Right ventricle myocardium inferior (tissue), 1 donor: ENCODE measurements at regions not wholly inside any gene's neighbourhood (a gene's known extent, or its start where the extent isn't known, plus 50 kb on each side); places are given as distances from the start of the nearest gene placed in this dataset. TPM values are rescaled to one million over a fixed set of nuclear protein-coding genes. Genes with fewer than 3 reads are reported as not detected.
A peak's percentile ranks its signal among the peaks of the same experiment; 100 is the strongest.

ENCODE experiments used
- ATAC-seq: fragments of 200-7000 bp; cut with Tn5 transposase; one replicate; pipeline ENCODE4 v1.9.1; 2020; ENCODE audit warnings: mild to moderate bottlenecking, moderate library complexity
- DNase-seq: peaks from one replicate; pipeline ENCODE4 v3.0.0; 2021; ENCODE audit errors: missing footprints
- intact Hi-C: fragments of 100-400 bp; cut with DNase I; formaldehyde crosslinking; loops from one replicate; pipeline ENCODE4 v1.11.0; 2022
- microRNA-seq: library from miRNA; unstranded; fragments of <30 nt; microRNA quantifications from one replicate; pipeline ENCODE4 v1.2.0, GENCODE V29; 2020
- donor health status: DM: no; HTN: yes; CAD: no; lungs with severe emphysema.

DNA sequence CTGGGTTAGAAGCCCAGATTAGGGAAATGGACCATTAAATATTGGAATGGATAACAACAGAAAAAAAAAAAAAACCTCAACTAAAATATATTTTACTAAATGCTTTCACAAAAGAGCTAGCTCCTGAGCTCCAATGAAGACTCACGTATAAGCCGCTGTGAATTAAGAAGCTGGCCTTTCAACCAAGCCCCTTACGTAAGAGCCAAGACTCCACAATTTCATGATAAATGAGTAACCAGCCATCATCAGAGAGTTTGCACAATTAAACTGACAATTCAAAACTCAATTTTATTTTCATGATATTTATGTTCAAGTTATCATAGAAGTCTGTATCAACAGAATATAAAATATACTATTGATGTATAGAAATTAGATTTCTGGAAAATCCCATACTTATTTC lies 70.7 kb upstream of the HNRNPA3 start:
- ATAC-seq (no peak), DNase-seq (no peak)
- intact Hi-C loops: loop anchor here (10.0 kb wide), 2 partner anchors 327 to 487 kb away; no protein-coding TSS in a partner anchor

DNA sequence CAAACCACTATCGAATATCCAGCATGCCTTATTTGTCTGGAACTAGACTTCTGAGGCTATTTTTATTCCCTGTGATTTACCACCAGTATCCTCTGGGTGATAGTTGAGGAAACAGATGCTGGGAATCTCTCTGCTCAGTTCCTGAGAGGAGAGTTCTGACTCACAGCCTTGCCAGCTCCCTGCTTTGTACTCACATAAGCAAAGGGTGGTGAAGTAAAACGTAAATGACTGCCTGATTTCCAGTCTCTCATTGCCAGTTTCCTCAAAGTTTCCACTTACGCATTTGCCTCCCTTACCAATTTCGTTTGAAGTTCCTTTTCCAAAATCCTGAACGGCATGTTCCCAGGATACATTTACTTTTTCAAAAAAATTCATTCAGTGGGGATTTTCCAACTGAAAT lies 69.2 kb upstream of the HNRNPA3 start:
- DNase-seq (no peak), ATAC-seq (no peak)
- intact Hi-C loops: loop anchor here (10.0 kb wide), 2 partner anchors 329 to 489 kb away; no protein-coding TSS in a partner anchor

GRCh38 chr2:177147093-177147694 lies 65.4 kb upstream of the HNRNPA3 start:
- intact Hi-C loops: loop anchor here (10.0 kb wide), 2 partner anchors 332 to 492 kb away; no protein-coding TSS in a partner anchor
- DNase-seq (no peak), ATAC-seq (no peak)

- intact Hi-C loops: loop anchor here (2.0 to 10.0 kb wide), 3 partner anchors 333 to 1021 kb away; no protein-coding TSS in a partner anchor
- DNase-seq (no peak), ATAC-seq (no peak)
These were observed 64.7 kb upstream of the HNRNPA3 start for GRCh38 chr2:177147834-177148445.

- DNase-seq (peak; percentile 81), ATAC-seq (peak; percentile 72)
- intact Hi-C loops: loop anchor here (2.0 to 10.0 kb wide), 3 partner anchors 334 to 1022 kb away; no protein-coding TSS in a partner anchor
These were observed 64.0 kb upstream of the HNRNPA3 start for GRCh38 chr2:177148477-177149154.

GRCh38 chr2:177149155-177149503 lies 63.5 kb upstream of the HNRNPA3 start:
- no peak for ATAC-seq
- intact Hi-C loops: loop anchor here (2.0 to 10.0 kb wide), 3 partner anchors 334 to 1022 kb away; no protein-coding TSS in a partner anchor
- DNase-seq: no peak

DNA sequence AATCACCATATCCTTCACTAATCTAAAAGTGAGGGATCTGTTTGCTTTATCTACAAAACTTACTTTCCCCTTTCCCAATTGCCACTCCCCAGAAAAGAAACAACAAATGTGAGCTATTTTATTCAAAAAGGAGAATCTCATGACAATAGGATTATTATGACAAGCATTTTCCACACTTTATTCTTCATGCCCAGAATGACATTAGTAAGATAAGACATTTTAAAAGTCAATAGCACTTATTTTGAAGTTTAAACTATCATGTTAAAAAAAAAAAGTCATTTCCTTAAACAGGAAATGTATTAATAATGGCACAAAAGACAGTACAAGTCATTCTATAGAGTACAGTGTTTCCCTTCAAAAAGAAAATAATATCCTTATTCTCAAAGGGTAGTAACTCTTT lies 58.8 kb upstream of the HNRNPA3 start:
- intact Hi-C loops: no loop called here
- DNase-seq (no peak), ATAC-seq (no peak)

- no peak for DNase-seq
- ATAC-seq: no peak
- intact Hi-C loops: no loop called here
These were observed 57.8 kb upstream of the HNRNPA3 start for GRCh38 chr2:177154809-177155208.

- DNase-seq (no peak), ATAC-seq (no peak)
- intact Hi-C loops: no loop called here
These were observed 57.0 kb upstream of the HNRNPA3 start for GRCh38 chr2:177155631-177156030.

- DNase-seq (no peak), ATAC-seq (no peak)
- intact Hi-C loops: loop anchor here (5.0 kb wide), 1 partner anchor 440 kb away; no protein-coding TSS in a partner anchor
These were observed 50.7 kb upstream of the HNRNPA3 start for GRCh38 chr2:177161741-177162460.

Small RNA genes lying in the stretch of these regions (microRNA-seq; reads per million reads assigned to microRNA genes)
- not detected for gene MIR1246
